ENCODE measurements at regions not wholly inside any gene's neighbourhood (a gene's known extent, or its start where the extent isn't known, plus 50 kb on each side); places are given as distances from the start of the nearest gene placed in this dataset.
"Not testable (repeated sequence)": the region's sequence is repeated elsewhere in the genome, so short reads cannot be mapped to it uniquely, and the experiment has no call there.

- Mint-ChIP-seq H3K27ac (no peak overlapping the region), H3K36me3 (peaks cover 2% of the 10 kb centered on the region), H3K9me3 (no peaks in the 10 kb centered on the region), H3K27me3 (no peaks in the 10 kb centered on the region), H3K4me3 (no peak overlapping the region), H3K4me1 (peaks cover 0 to 1% (median 0%) of the 10 kb centered on the region in 3 donors)
These were observed 152.7 kb downstream of the KCNRG start for GRCh38 chr13:50167967-50168366.

- no peaks in the 10 kb centered on the region for H3K27me3 Mint-ChIP-seq
- no peak overlapping the region for H3K4me3 Mint-ChIP-seq
- no peaks in the 10 kb centered on the region for H3K9me3 Mint-ChIP-seq
- H3K36me3 Mint-ChIP-seq: peaks cover 2% of the 10 kb centered on the region
- H3K4me1 Mint-ChIP-seq: peaks cover 0 to 1% (median 0%) of the 10 kb centered on the region in 3 donors
- no peak overlapping the region for H3K27ac Mint-ChIP-seq
These were observed 153.5 kb downstream of the KCNRG start for GRCh38 chr13:50168786-50169185.

- peaks cover 0 to 6% (median 0%) of the 10 kb centered on the region in 3 donors for H3K9me3 Mint-ChIP-seq
- no peaks in the 10 kb centered on the region for H3K27me3 Mint-ChIP-seq
- H3K27ac Mint-ChIP-seq: no peak overlapping the region
- no peak overlapping the region for H3K4me3 Mint-ChIP-seq
- H3K36me3 Mint-ChIP-seq: peaks cover 4% of the 10 kb centered on the region
- peaks cover 0 to 1% (median 0%) of the 10 kb centered on the region in 3 donors for H3K4me1 Mint-ChIP-seq
These were observed 155.3 kb downstream of the KCNRG start for GRCh38 chr13:50170447-50171037.

GRCh38 chr13:50171590-50172282, 156.5 kb downstream of the KCNRG start:
- H3K27ac Mint-ChIP-seq: no peak overlapping the region
- peaks cover 4% of the 10 kb centered on the region for H3K36me3 Mint-ChIP-seq
- H3K9me3 Mint-ChIP-seq: peaks cover 0 to 6% (median 0%) of the 10 kb centered on the region in 3 donors
- no peak overlapping the region for H3K4me3 Mint-ChIP-seq
- no peaks in the 10 kb centered on the region for H3K27me3 Mint-ChIP-seq
- peaks cover 0 to 1% (median 0%) of the 10 kb centered on the region in 3 donors for H3K4me1 Mint-ChIP-seq

GRCh38 chr13:50173045-50173444, 157.8 kb downstream of the KCNRG start:
- H3K4me1 Mint-ChIP-seq, H3K27me3 Mint-ChIP-seq, H3K36me3 Mint-ChIP-seq, H3K27ac Mint-ChIP-seq, H3K4me3 Mint-ChIP-seq, H3K9me3 Mint-ChIP-seq: not testable (repeated sequence)

- H3K36me3 Mint-ChIP-seq: peaks cover 4% of the 10 kb centered on the region
- H3K27ac Mint-ChIP-seq: no peak overlapping the region
- no peak overlapping the region for H3K4me3 Mint-ChIP-seq
- peaks cover 0 to 6% (median 0%) of the 10 kb centered on the region in 3 donors for H3K9me3 Mint-ChIP-seq
- H3K4me1 Mint-ChIP-seq: peaks cover 0 to 1% (median 0%) of the 10 kb centered on the region in 3 donors
- H3K27me3 Mint-ChIP-seq: no peaks in the 10 kb centered on the region
These were observed 159.4 kb downstream of the KCNRG start for GRCh38 chr13:50174630-50175029.

- H3K9me3 Mint-ChIP-seq: no peaks in the 10 kb centered on the region
- no peaks in the 10 kb centered on the region for H3K4me1 Mint-ChIP-seq
- no peak overlapping the region for H3K27ac Mint-ChIP-seq
- H3K36me3 Mint-ChIP-seq: no peaks in the 10 kb centered on the region
- no peak overlapping the region for H3K4me3 Mint-ChIP-seq
- H3K27me3 Mint-ChIP-seq: no peaks in the 10 kb centered on the region
These were observed 164.7 kb downstream of the KCNRG start for GRCh38 chr13:50179977-50180376.

GRCh38 chr13:50185769-50186763, 170.8 kb downstream of the KCNRG start:
- H3K4me1 Mint-ChIP-seq, H3K4me3 Mint-ChIP-seq, H3K9me3 Mint-ChIP-seq, H3K27me3 Mint-ChIP-seq, H3K27ac Mint-ChIP-seq, H3K36me3 Mint-ChIP-seq: not testable (repeated sequence)

GRCh38 chr13:50187352-50188029, 172.2 kb downstream of the KCNRG start:
- Mint-ChIP-seq H3K4me3 (no peak overlapping the region), H3K27me3 (peaks cover 6% of the 10 kb centered on the region), H3K36me3 (no peaks in the 10 kb centered on the region), H3K9me3 (no peaks in the 10 kb centered on the region), H3K4me1 (peaks cover 0 to 1% (median 0%) of the 10 kb centered on the region in 3 donors), H3K27ac (no peak overlapping the region)

- peak overlapping the region in 1 of 3 donors; percentile 13 for H3K27ac Mint-ChIP-seq
- H3K9me3 Mint-ChIP-seq: no peaks in the 10 kb centered on the region
- no peak overlapping the region for H3K4me3 Mint-ChIP-seq
- peaks cover 0 to 1% (median 0%) of the 10 kb centered on the region in 3 donors for H3K4me1 Mint-ChIP-seq
- peaks cover 6% of the 10 kb centered on the region for H3K27me3 Mint-ChIP-seq
- no peaks in the 10 kb centered on the region for H3K36me3 Mint-ChIP-seq
These were observed 173.5 kb downstream of the KCNRG start for GRCh38 chr13:50188696-50189095.

- H3K36me3 Mint-ChIP-seq: no peaks in the 10 kb centered on the region
- H3K27me3 Mint-ChIP-seq: peaks cover 6% of the 10 kb centered on the region
- no peak overlapping the region for H3K4me3 Mint-ChIP-seq
- H3K4me1 Mint-ChIP-seq: peaks cover 0 to 1% (median 0%) of the 10 kb centered on the region in 3 donors
- no peaks in the 10 kb centered on the region for H3K9me3 Mint-ChIP-seq
- H3K27ac Mint-ChIP-seq: no peak overlapping the region
These were observed 174.2 kb downstream of the KCNRG start for GRCh38 chr13:50189450-50189849.

GRCh38 chr13:50191004-50191403, 175.8 kb downstream of the KCNRG start:
- Mint-ChIP-seq H3K36me3 (no peaks in the 10 kb centered on the region), H3K27me3 (peaks cover 6% of the 10 kb centered on the region), H3K27ac (no peak overlapping the region), H3K9me3 (no peaks in the 10 kb centered on the region), H3K4me3 (no peak overlapping the region), H3K4me1 (peaks cover 0 to 1% (median 0%) of the 10 kb centered on the region in 3 donors)

GRCh38 chr13:50192272-50192813, 177.1 kb downstream of the KCNRG start:
- Mint-ChIP-seq H3K36me3 (no peaks in the 10 kb centered on the region), H3K4me3 (no peak overlapping the region), H3K9me3 (peaks cover 0 to 3% (median 0%) of the 10 kb centered on the region in 3 donors), H3K27me3 (peaks cover 6% of the 10 kb centered on the region), H3K27ac (no peak overlapping the region), H3K4me1 (no peaks in the 10 kb centered on the region)

- Mint-ChIP-seq H3K4me1 (no peaks in the 10 kb centered on the region), H3K9me3 (peaks cover 0 to 3% (median 0%) of the 10 kb centered on the region in 3 donors), H3K27me3 (peaks cover 2% of the 10 kb centered on the region), H3K4me3 (no peak overlapping the region), H3K27ac (no peak overlapping the region), H3K36me3 (no peaks in the 10 kb centered on the region)
These were observed 179.8 kb downstream of the KCNRG start for GRCh38 chr13:50195045-50195444.
